ENCODE measurements at regions not wholly inside any gene's neighbourhood (a gene's known extent, or its start where the extent isn't known, plus 50 kb on each side); places are given as distances from the start of the nearest gene placed in this dataset.
A peak's percentile ranks its signal among the peaks of the same experiment; 100 is the strongest.

GRCh38 chr1:217272385-217272784, 358.5 kb downstream of the GPATCH2 start:
- in situ Hi-C loops (cut with HindIII; ENCODE audit: low pct_ligation_motif_present, low sequenced_read_pairs) = no loop called here
- H3K27ac ChIP-seq = peak overlapping the region; percentile 89
- DNase-seq = peak; percentile 77
- H3K4me3 ChIP-seq (ENCODE audit: low read depth, low read length) = no peak overlapping the region
- H3K27me3 ChIP-seq (replicated peaks) = no peaks in the 10 kb centered on the region
- no peaks in the 10 kb centered on the region for H3K36me3 ChIP-seq (replicated peaks)
- no peak for TF ChIP-seq CTCF (IDR thresholded peaks at IDR 0.05; ENCODE audit: low read depth, low read length, missing control alignments)

GRCh38 chr1:217270101-217270500, 360.8 kb downstream of the GPATCH2 start:
- in situ Hi-C loops (cut with HindIII; ENCODE audit: low pct_ligation_motif_present, low sequenced_read_pairs) = no loop called here
- Histone ChIP-seq H3K27me3 (replicated peaks) (no peaks in the 10 kb centered on the region), H3K36me3 (replicated peaks) (no peaks in the 10 kb centered on the region), H3K4me3 (ENCODE audit: low read depth, low read length) (no peak overlapping the region), H3K27ac (no peak overlapping the region)
- no peak for DNase-seq
- TF ChIP-seq CTCF (IDR thresholded peaks at IDR 0.05; ENCODE audit: low read depth, low read length, missing control alignments) = no peak

- in situ Hi-C loops (cut with HindIII; ENCODE audit: low pct_ligation_motif_present, low sequenced_read_pairs) = no loop called here
- H3K27me3 ChIP-seq (replicated peaks) = no peaks in the 10 kb centered on the region
- no peak overlapping the region for H3K4me3 ChIP-seq (ENCODE audit: low read depth, low read length)
- TF ChIP-seq CTCF (IDR thresholded peaks at IDR 0.05; ENCODE audit: low read depth, low read length, missing control alignments) = no peak
- no peak overlapping the region for H3K27ac ChIP-seq
- H3K36me3 ChIP-seq (replicated peaks) = no peaks in the 10 kb centered on the region
- DNase-seq = no peak
Observed at GRCh38 chr1:217268058-217268457, 362.8 kb downstream of the GPATCH2 start.

GRCh38 chr1:217261636-217262035, 369.3 kb downstream of the GPATCH2 start:
- in situ Hi-C loops (cut with HindIII; ENCODE audit: low pct_ligation_motif_present, low sequenced_read_pairs) = no loop called here

GRCh38 chr1:217260676-217261075, 370.2 kb downstream of the GPATCH2 start:
- Histone ChIP-seq H3K27me3 (replicated peaks) (no peaks in the 10 kb centered on the region), H3K4me3 (ENCODE audit: low read depth, low read length) (no peak overlapping the region), H3K27ac (no peak overlapping the region), H3K36me3 (replicated peaks) (no peaks in the 10 kb centered on the region)
- TF ChIP-seq CTCF (IDR thresholded peaks at IDR 0.05; ENCODE audit: low read depth, low read length, missing control alignments) = no peak
- DNase-seq = no peak
- in situ Hi-C loops (cut with HindIII; ENCODE audit: low pct_ligation_motif_present, low sequenced_read_pairs) = no loop called here

More at GRCh38 chr1:217261636-217262035, 369.3 kb downstream of the GPATCH2 start:
- H3K27me3 ChIP-seq (replicated peaks) = no peaks in the 10 kb centered on the region
- no peak for DNase-seq
- no peak for TF ChIP-seq CTCF (IDR thresholded peaks at IDR 0.05; ENCODE audit: low read depth, low read length, missing control alignments)
- H3K4me3 ChIP-seq (ENCODE audit: low read depth, low read length) = no peak overlapping the region
- no peaks in the 10 kb centered on the region for H3K36me3 ChIP-seq (replicated peaks)
- H3K27ac ChIP-seq = no peak overlapping the region

- no peak for DNase-seq
- TF ChIP-seq CTCF (IDR thresholded peaks at IDR 0.05; ENCODE audit: low read depth, low read length, missing control alignments) = no peak
- in situ Hi-C loops (cut with HindIII; ENCODE audit: low pct_ligation_motif_present, low sequenced_read_pairs) = no loop called here
Observed at GRCh38 chr1:217253985-217254384, 376.9 kb downstream of the GPATCH2 start.

More at GRCh38 chr1:217253985-217254384, 376.9 kb downstream of the GPATCH2 start:
- Histone ChIP-seq H3K27me3 (replicated peaks) (no peaks in the 10 kb centered on the region), H3K27ac (no peak overlapping the region), H3K36me3 (replicated peaks) (no peaks in the 10 kb centered on the region), H3K4me3 (ENCODE audit: low read depth, low read length) (no peak overlapping the region)
